ENCODE measurements at regions not wholly inside any gene's neighbourhood (a gene's known extent, or its start where the extent isn't known, plus 50 kb on each side); places are given as distances from the start of the nearest gene placed in this dataset.

GRCh38 chr7:125561006-125561405, 631.4 kb upstream of the POT1 start:
- Histone ChIP-seq H3K36me3 (no peaks in the 10 kb centered on the region), H3K9me3 (no peaks in the 10 kb centered on the region), H3K27me3 (no peaks in the 10 kb centered on the region), H3K4me3 (no peak overlapping the region), H3K27ac (no peak overlapping the region), H3K4me1 (no peaks in the 10 kb centered on the region)
- intact Hi-C loops (cut with DNase I): no loop called here
- no peak for TF ChIP-seq CTCF (IDR thresholded peaks at IDR 0.05)
- ATAC-seq (no peak), DNase-seq (no peak)

- no peak overlapping the region for H3K27ac ChIP-seq
- intact Hi-C loops (cut with DNase I): no loop called here
- DNase-seq (no peak), ATAC-seq (no peak)
- no peaks in the 10 kb centered on the region for H3K4me1 ChIP-seq
- TF ChIP-seq CTCF (IDR thresholded peaks at IDR 0.05): no peak
- H3K27me3 ChIP-seq: no peaks in the 10 kb centered on the region
- H3K36me3 ChIP-seq: no peaks in the 10 kb centered on the region
- no peak overlapping the region for H3K4me3 ChIP-seq
- no peaks in the 10 kb centered on the region for H3K9me3 ChIP-seq
Observed at GRCh38 chr7:125559921-125560320, 630.3 kb upstream of the POT1 start.

- DNase-seq (no peak), ATAC-seq (no peak)
- intact Hi-C loops (cut with DNase I): no loop called here
Observed at GRCh38 chr7:125555916-125556315, 626.3 kb upstream of the POT1 start.

GRCh38 chr7:125551008-125551407, 621.4 kb upstream of the POT1 start:
- TF ChIP-seq CTCF (IDR thresholded peaks at IDR 0.05): no peak
- H3K27ac ChIP-seq: no peak overlapping the region

More at GRCh38 chr7:125555916-125556315, 626.3 kb upstream of the POT1 start:
- Histone ChIP-seq H3K9me3 (no peaks in the 10 kb centered on the region), H3K4me1 (no peaks in the 10 kb centered on the region), H3K36me3 (no peaks in the 10 kb centered on the region), H3K27me3 (no peaks in the 10 kb centered on the region), H3K27ac (no peak overlapping the region), H3K4me3 (no peak overlapping the region)
- TF ChIP-seq CTCF (IDR thresholded peaks at IDR 0.05): no peak

GRCh38 chr7:125547505-125547904, 617.9 kb upstream of the POT1 start:
- H3K4me1 ChIP-seq: no peaks in the 10 kb centered on the region
- H3K27ac ChIP-seq: no peak overlapping the region
- H3K27me3 ChIP-seq: no peaks in the 10 kb centered on the region
- H3K4me3 ChIP-seq: no peak overlapping the region
- H3K36me3 ChIP-seq: no peaks in the 10 kb centered on the region
- intact Hi-C loops (cut with DNase I): no loop called here
- ATAC-seq (no peak), DNase-seq (no peak)
- TF ChIP-seq CTCF (IDR thresholded peaks at IDR 0.05): no peak
- H3K9me3 ChIP-seq: no peaks in the 10 kb centered on the region

More at GRCh38 chr7:125551008-125551407, 621.4 kb upstream of the POT1 start:
- no peak for DNase-seq
- ATAC-seq: no peak
- no peaks in the 10 kb centered on the region for H3K36me3 ChIP-seq
- H3K9me3 ChIP-seq: no peaks in the 10 kb centered on the region
- intact Hi-C loops (cut with DNase I): no loop called here
- H3K27me3 ChIP-seq: no peaks in the 10 kb centered on the region
- H3K4me3 ChIP-seq: no peak overlapping the region
- H3K4me1 ChIP-seq: no peaks in the 10 kb centered on the region
